Endothelial cell (in vitro differentiated cells): ENCODE measurements at regions not wholly inside any gene's neighbourhood (a gene's known extent, or its start where the extent isn't known, plus 50 kb on each side); places are given as distances from the start of the nearest gene placed in this dataset.

Experiments
- DNase-seq: peaks from one replicate; pipeline ENCODE4 v3.0.0; 2021; ENCODE audit warnings: low spot score
- H3K27ac Mint-ChIP-seq: one replicate; pipeline ENCODE4 v1.8.0; 2021; ENCODE audit warnings: mixed read lengths, inconsistent platforms; ENCODE audit not compliant: unreplicated experiment
- H3K27me3 Mint-ChIP-seq: one replicate; pipeline ENCODE4 v1.8.0; 2021; ENCODE audit warnings: mild to moderate bottlenecking, moderate library complexity, mixed read lengths, inconsistent platforms; ENCODE audit not compliant: unreplicated experiment
- H3K36me3 Mint-ChIP-seq: one replicate; pipeline ENCODE4 v1.8.0; 2021; ENCODE audit warnings: mild to moderate bottlenecking, low read depth, mixed read lengths, inconsistent platforms; ENCODE audit not compliant: unreplicated experiment
- H3K4me1 Mint-ChIP-seq: one replicate; pipeline ENCODE4 v1.8.0; 2021; ENCODE audit warnings: mild to moderate bottlenecking, mixed read lengths, inconsistent platforms; ENCODE audit not compliant: unreplicated experiment
- H3K4me3 Mint-ChIP-seq: one replicate; pipeline ENCODE4 v1.8.0; 2021; ENCODE audit warnings: mild to moderate bottlenecking, mixed read lengths, inconsistent platforms; ENCODE audit not compliant: unreplicated experiment
- H3K9me3 Mint-ChIP-seq: one replicate; pipeline ENCODE4 v1.8.0; 2021; ENCODE audit warnings: mixed read lengths, inconsistent platforms; ENCODE audit not compliant: unreplicated experiment
- TF ChIP-seq, protein P1 (sequence below): fragments of 200-600 bp; sonication (generic); IDR thresholded peaks from one replicate; pipeline ENCODE4 v1.5.0; 2021; ENCODE audit warnings: antibody characterized with exemption; ENCODE audit not compliant: unreplicated experiment

DNA sequence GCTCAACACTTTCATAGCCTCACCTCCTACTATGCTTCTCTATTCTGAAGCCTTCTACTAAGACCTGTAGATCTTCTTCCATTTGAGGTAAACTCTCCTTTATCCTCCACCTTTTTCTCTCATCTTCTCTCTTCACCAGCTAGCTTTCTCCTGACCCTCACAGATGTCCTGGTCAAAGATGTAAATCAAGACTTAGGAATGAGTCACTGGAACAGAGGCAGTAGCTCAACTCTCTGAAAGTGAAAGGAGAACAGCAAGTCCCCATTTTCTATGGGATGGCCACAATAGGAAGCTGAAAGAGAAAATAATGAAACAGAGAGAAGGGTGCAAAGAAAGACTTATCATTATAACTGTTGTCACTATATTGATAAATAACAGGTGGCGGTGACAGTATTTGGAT is 86.1 kb upstream of the DOCK9 start:
- peak overlapping the region; percentile 42 for H3K4me3 Mint-ChIP-seq
- H3K9me3 Mint-ChIP-seq: no peaks in the 10 kb centered on the region
- TF ChIP-seq, protein P1, sequence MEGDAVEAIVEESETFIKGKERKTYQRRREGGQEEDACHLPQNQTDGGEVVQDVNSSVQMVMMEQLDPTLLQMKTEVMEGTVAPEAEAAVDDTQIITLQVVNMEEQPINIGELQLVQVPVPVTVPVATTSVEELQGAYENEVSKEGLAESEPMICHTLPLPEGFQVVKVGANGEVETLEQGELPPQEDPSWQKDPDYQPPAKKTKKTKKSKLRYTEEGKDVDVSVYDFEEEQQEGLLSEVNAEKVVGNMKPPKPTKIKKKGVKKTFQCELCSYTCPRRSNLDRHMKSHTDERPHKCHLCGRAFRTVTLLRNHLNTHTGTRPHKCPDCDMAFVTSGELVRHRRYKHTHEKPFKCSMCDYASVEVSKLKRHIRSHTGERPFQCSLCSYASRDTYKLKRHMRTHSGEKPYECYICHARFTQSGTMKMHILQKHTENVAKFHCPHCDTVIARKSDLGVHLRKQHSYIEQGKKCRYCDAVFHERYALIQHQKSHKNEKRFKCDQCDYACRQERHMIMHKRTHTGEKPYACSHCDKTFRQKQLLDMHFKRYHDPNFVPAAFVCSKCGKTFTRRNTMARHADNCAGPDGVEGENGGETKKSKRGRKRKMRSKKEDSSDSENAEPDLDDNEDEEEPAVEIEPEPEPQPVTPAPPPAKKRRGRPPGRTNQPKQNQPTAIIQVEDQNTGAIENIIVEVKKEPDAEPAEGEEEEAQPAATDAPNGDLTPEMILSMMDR: no peak
- DNase-seq: no peak
- peaks cover 86% of the 10 kb centered on the region for H3K4me1 Mint-ChIP-seq
- H3K27me3 Mint-ChIP-seq: peaks cover 14% of the 10 kb centered on the region
- H3K27ac Mint-ChIP-seq: peak overlapping the region; percentile 98
- peaks cover 33% of the 10 kb centered on the region for H3K36me3 Mint-ChIP-seq

DNA sequence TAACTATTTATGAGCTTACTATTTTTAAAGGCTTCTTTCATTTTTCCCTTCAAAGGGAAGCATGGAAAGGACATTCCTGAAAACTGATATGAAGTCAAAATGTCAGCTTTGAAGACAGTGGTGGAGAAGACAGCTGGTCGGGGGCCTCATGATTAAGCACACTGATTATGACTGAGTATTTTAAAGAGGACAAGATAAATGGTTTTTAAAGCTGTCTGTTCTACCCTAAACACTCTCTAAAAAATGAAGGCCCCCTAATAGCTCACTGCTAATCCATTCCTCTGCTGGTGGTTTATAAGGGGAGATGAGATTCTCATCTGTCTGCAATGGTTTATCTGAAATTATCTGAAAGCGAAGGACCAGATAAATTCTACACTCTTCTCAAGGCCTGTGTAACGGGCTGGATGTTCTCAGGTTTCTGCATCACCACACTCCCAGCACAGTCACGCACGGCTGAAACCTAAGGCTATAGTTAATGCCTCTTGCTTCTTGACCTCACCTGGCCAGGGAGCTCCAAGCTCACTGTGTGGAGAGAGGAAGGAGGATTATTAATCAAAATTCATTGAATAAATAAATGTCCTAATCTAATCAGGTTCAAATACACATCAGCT is 86.9 kb upstream of the DOCK9 start:
- peaks cover 26% of the 10 kb centered on the region for H3K36me3 Mint-ChIP-seq
- TF ChIP-seq, protein P1: no peak
- peaks cover 9% of the 10 kb centered on the region for H3K27me3 Mint-ChIP-seq
- DNase-seq: no peak
- peak overlapping the region; percentile 52 for H3K4me3 Mint-ChIP-seq
- peaks cover 81% of the 10 kb centered on the region for H3K4me1 Mint-ChIP-seq
- H3K9me3 Mint-ChIP-seq: no peaks in the 10 kb centered on the region
- peak overlapping the region; percentile 89 for H3K27ac Mint-ChIP-seq

DNA sequence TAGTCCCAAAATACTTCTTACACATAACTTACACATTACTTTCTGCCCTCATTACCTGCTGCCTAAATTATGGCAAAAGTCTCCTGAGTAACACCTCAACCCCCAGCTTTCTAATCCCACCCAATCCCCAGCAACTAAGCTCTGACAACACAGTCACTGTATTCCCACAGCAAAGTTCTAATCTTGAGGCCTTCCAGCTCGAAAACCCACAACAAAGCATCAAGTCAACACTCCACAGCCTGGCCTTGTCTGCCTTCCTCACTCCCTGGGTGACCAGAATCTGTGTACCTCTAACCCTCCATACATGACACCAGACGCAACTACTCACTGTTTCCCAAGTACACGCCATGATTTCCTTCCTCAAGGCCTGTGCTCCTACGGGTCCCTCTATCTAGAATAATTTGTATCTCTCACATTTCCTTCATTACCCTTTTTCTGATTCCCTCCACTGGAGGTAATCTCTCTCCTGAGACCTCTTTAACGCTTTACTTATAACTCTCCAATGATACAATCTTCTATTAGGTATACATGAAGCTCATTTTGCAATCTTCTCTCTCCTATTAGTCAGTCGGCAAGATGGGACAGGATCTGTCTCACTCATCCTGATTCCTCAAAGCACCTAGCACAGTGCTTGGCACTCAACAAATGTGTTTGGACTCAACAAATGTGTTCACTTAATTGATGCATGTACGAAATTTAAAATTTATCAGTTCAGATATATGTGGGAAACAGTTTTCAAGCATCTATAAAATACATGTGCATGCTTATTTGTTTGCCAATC is 87.6 kb upstream of the DOCK9 start:
- H3K36me3 Mint-ChIP-seq: peaks cover 25% of the 10 kb centered on the region
- peaks cover 8% of the 10 kb centered on the region for H3K27me3 Mint-ChIP-seq
- H3K4me3 Mint-ChIP-seq: peak overlapping the region; percentile 52
- H3K9me3 Mint-ChIP-seq: no peaks in the 10 kb centered on the region
- peak overlapping the region; percentile 89 for H3K27ac Mint-ChIP-seq
- H3K4me1 Mint-ChIP-seq: peaks cover 78% of the 10 kb centered on the region
- TF ChIP-seq, protein P1: no peak
- no peak for DNase-seq

DNA sequence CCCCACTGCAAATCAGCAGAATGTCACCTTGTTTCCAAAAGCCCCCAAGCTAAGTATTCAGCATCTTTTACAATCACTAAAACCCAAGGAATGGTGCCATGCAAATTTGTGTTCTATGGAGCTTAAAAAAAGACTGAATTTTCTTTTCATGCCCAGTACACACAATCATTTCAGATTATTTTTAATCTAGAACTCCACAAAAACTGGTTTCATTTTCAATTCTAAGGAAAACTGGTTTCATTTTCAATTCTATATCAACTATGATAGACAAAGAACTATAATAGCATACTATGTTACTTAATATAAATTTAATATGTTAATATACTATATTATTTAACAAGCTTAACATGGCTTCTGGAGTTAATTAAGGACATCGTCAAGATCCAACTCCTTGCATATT is 88.4 kb upstream of the DOCK9 start:
- no peaks in the 10 kb centered on the region for H3K9me3 Mint-ChIP-seq
- H3K36me3 Mint-ChIP-seq: peaks cover 25% of the 10 kb centered on the region
- TF ChIP-seq, protein P1: no peak
- no peak overlapping the region for H3K27ac Mint-ChIP-seq
- H3K4me1 Mint-ChIP-seq: peaks cover 73% of the 10 kb centered on the region
- H3K4me3 Mint-ChIP-seq: no peak overlapping the region
- H3K27me3 Mint-ChIP-seq: peaks cover 8% of the 10 kb centered on the region
- no peak for DNase-seq
